IPS-15b (cell line): ENCODE measurements at regions not wholly inside any gene's neighbourhood (a gene's known extent, or its start where the extent isn't known, plus 50 kb on each side); places are given as distances from the start of the nearest gene placed in this dataset.

ENCODE experiments used
- H3K27me3 ChIP-seq: one replicate; pipeline ENCODE4 v1.6.1; 2013; ENCODE audit warnings: low read length; ENCODE audit not compliant: control insufficient read depth, insufficient read depth
- H3K36me3 ChIP-seq: one replicate; pipeline ENCODE4 v1.6.1; 2013; ENCODE audit warnings: low read length; ENCODE audit not compliant: control insufficient read depth, insufficient read depth
- H3K4me1 ChIP-seq: one replicate; pipeline ENCODE4 v1.6.1; 2013; ENCODE audit warnings: mild to moderate bottlenecking, low read length; ENCODE audit not compliant: control insufficient read depth, insufficient read depth
- H3K4me3 ChIP-seq: one replicate; pipeline ENCODE4 v1.5.1; 2013; ENCODE audit warnings: low read depth, low read length
- H3K9ac ChIP-seq: one replicate; pipeline ENCODE4 v1.6.1; 2013; ENCODE audit warnings: low read depth, mild to moderate bottlenecking, low read length
- H3K9me3 ChIP-seq: one replicate; pipeline ENCODE4 v1.6.1; 2013; ENCODE audit warnings: mild to moderate bottlenecking, low read length; ENCODE audit not compliant: control insufficient read depth, insufficient read depth

GRCh38 chr10:21170216-21170615 is 273.1 kb upstream of the NEBL start:
- peaks cover 16% of the 10 kb centered on the region for H3K27me3 ChIP-seq

GRCh38 chr10:21169271-21169670 is 272.2 kb upstream of the NEBL start:
- H3K4me1 ChIP-seq: peaks cover 5% of the 10 kb centered on the region
- no peaks in the 10 kb centered on the region for H3K36me3 ChIP-seq
- no peak overlapping the region for H3K4me3 ChIP-seq
- no peaks in the 10 kb centered on the region for H3K9me3 ChIP-seq
- no peak overlapping the region for H3K9ac ChIP-seq
- peaks cover 10% of the 10 kb centered on the region for H3K27me3 ChIP-seq

More at GRCh38 chr10:21170216-21170615, 273.1 kb upstream of the NEBL start:
- peaks cover 5% of the 10 kb centered on the region for H3K4me1 ChIP-seq
- no peaks in the 10 kb centered on the region for H3K36me3 ChIP-seq
- no peak overlapping the region for H3K9ac ChIP-seq
- H3K4me3 ChIP-seq: no peak overlapping the region
- no peaks in the 10 kb centered on the region for H3K9me3 ChIP-seq

GRCh38 chr10:21167288-21168010 is 270.3 kb upstream of the NEBL start:
- H3K9ac ChIP-seq: no peak overlapping the region
- H3K4me3 ChIP-seq: no peak overlapping the region

GRCh38 chr10:21166557-21167287 is 269.6 kb upstream of the NEBL start:
- Histone ChIP-seq H3K4me3 (no peak overlapping the region), H3K36me3 (no peaks in the 10 kb centered on the region), H3K4me1 (no peaks in the 10 kb centered on the region), H3K9me3 (peaks cover 3% of the 10 kb centered on the region), H3K9ac (no peak overlapping the region), H3K27me3 (no peaks in the 10 kb centered on the region)

More at GRCh38 chr10:21167288-21168010, 270.3 kb upstream of the NEBL start:
- Histone ChIP-seq H3K4me1 (peaks cover 5% of the 10 kb centered on the region), H3K27me3 (peaks cover 4% of the 10 kb centered on the region), H3K9me3 (peaks cover 2% of the 10 kb centered on the region), H3K36me3 (no peaks in the 10 kb centered on the region)

- no peak overlapping the region for H3K9ac ChIP-seq
- H3K36me3 ChIP-seq: no peaks in the 10 kb centered on the region
- H3K4me1 ChIP-seq: no peaks in the 10 kb centered on the region
- no peak overlapping the region for H3K4me3 ChIP-seq
- H3K27me3 ChIP-seq: no peaks in the 10 kb centered on the region
- H3K9me3 ChIP-seq: peaks cover 3% of the 10 kb centered on the region
Measured at GRCh38 chr10:21165489-21165888, 268.4 kb upstream of the NEBL start.

- no peaks in the 10 kb centered on the region for H3K36me3 ChIP-seq
- H3K4me3 ChIP-seq: no peak overlapping the region
- no peak overlapping the region for H3K9ac ChIP-seq
- H3K27me3 ChIP-seq: no peaks in the 10 kb centered on the region
- H3K4me1 ChIP-seq: peaks cover 2% of the 10 kb centered on the region
- peaks cover 3% of the 10 kb centered on the region for H3K9me3 ChIP-seq
Measured at GRCh38 chr10:21164687-21165086, 267.6 kb upstream of the NEBL start.

- H3K27me3 ChIP-seq: no peaks in the 10 kb centered on the region
- H3K4me3 ChIP-seq: no peak overlapping the region
- peaks cover 3% of the 10 kb centered on the region for H3K9me3 ChIP-seq
- peaks cover 9% of the 10 kb centered on the region for H3K4me1 ChIP-seq
- no peaks in the 10 kb centered on the region for H3K36me3 ChIP-seq
- H3K9ac ChIP-seq: no peak overlapping the region
Measured at GRCh38 chr10:21162948-21163347, 265.8 kb upstream of the NEBL start.

- Histone ChIP-seq H3K4me1 (peaks cover 9% of the 10 kb centered on the region), H3K9ac (no peak overlapping the region), H3K9me3 (peaks cover 3% of the 10 kb centered on the region), H3K4me3 (no peak overlapping the region), H3K36me3 (no peaks in the 10 kb centered on the region), H3K27me3 (no peaks in the 10 kb centered on the region)
Measured at GRCh38 chr10:21161647-21162046, 264.5 kb upstream of the NEBL start.

GRCh38 chr10:21161090-21161625 is 264.0 kb upstream of the NEBL start:
- no peak overlapping the region for H3K9ac ChIP-seq

GRCh38 chr10:21160116-21160515 is 263.0 kb upstream of the NEBL start:
- H3K36me3 ChIP-seq: no peaks in the 10 kb centered on the region
- peaks cover 9% of the 10 kb centered on the region for H3K4me1 ChIP-seq
- no peak overlapping the region for H3K4me3 ChIP-seq
- no peaks in the 10 kb centered on the region for H3K27me3 ChIP-seq
- no peak overlapping the region for H3K9ac ChIP-seq
- H3K9me3 ChIP-seq: peaks cover 3% of the 10 kb centered on the region

More at GRCh38 chr10:21161090-21161625, 264.0 kb upstream of the NEBL start:
- Histone ChIP-seq H3K27me3 (no peaks in the 10 kb centered on the region), H3K4me3 (no peak overlapping the region), H3K36me3 (no peaks in the 10 kb centered on the region), H3K9me3 (peaks cover 3% of the 10 kb centered on the region), H3K4me1 (peaks cover 9% of the 10 kb centered on the region)

GRCh38 chr10:21159669-21160068 is 262.6 kb upstream of the NEBL start:
- Histone ChIP-seq H3K27me3 (no peaks in the 10 kb centered on the region), H3K4me3 (no peak overlapping the region), H3K4me1 (peaks cover 9% of the 10 kb centered on the region), H3K9ac (no peak overlapping the region), H3K9me3 (peaks cover 3% of the 10 kb centered on the region), H3K36me3 (no peaks in the 10 kb centered on the region)

- Histone ChIP-seq H3K36me3 (no peaks in the 10 kb centered on the region), H3K4me3 (no peak overlapping the region), H3K27me3 (no peaks in the 10 kb centered on the region), H3K9me3 (peaks cover 3% of the 10 kb centered on the region), H3K9ac (no peak overlapping the region), H3K4me1 (peaks cover 9% of the 10 kb centered on the region)
Measured at GRCh38 chr10:21158301-21158700, 261.2 kb upstream of the NEBL start.
